NT2/D1 (cell line): ENCODE measurements at regions not wholly inside any gene's neighbourhood (a gene's known extent, or its start where the extent isn't known, plus 50 kb on each side); places are given as distances from the start of the nearest gene placed in this dataset.

Source experiments
- DNase-seq: peaks from one replicate; pipeline ENCODE4 v3.0.0-alpha.2; 2011; ENCODE audit warnings: low read depth, low spot score
- H3K27me3 ChIP-seq: 2 replicates; pipeline ENCODE4 v1.6.0; 2011; ENCODE audit warnings: mild to moderate bottlenecking; ENCODE audit not compliant: insufficient read length, insufficient read depth
- H3K36me3 ChIP-seq: 2 replicates; pipeline ENCODE4 v1.6.1; 2011; ENCODE audit warnings: mild to moderate bottlenecking, low read length, mixed read lengths; ENCODE audit not compliant: insufficient read depth, insufficient read length
- H3K4me1 ChIP-seq: 2 replicates; pipeline ENCODE4 v1.5.1; 2011; ENCODE audit not compliant: insufficient read depth, insufficient read length
- H3K4me3 ChIP-seq: 2 replicates; pipeline ENCODE4 v1.5.1; 2011; ENCODE audit warnings: low read depth; ENCODE audit not compliant: insufficient read length
- H3K9ac ChIP-seq: 2 replicates; pipeline ENCODE4 v1.6.0; 2011; ENCODE audit warnings: low read depth; ENCODE audit not compliant: insufficient read length
- H3K9me3 ChIP-seq: 2 replicates; pipeline ENCODE4 v1.5.1; 2011; ENCODE audit warnings: mild to moderate bottlenecking, low read length; ENCODE audit not compliant: insufficient read depth
- SUZ12 ChIP-seq: IDR thresholded peaks from 2 replicates; pipeline ENCODE4 v1.6.1; 2011; ENCODE audit not compliant: insufficient read length, insufficient read depth; ENCODE audit errors: extremely low read depth
- YY1 ChIP-seq: IDR thresholded peaks from 2 replicates; pipeline ENCODE4 v1.6.1; 2011; ENCODE audit not compliant: insufficient read length, insufficient read depth
- ZNF274 ChIP-seq: IDR thresholded peaks from 2 replicates; pipeline ENCODE4 v1.6.1; 2011; ENCODE audit warnings: mild to moderate bottlenecking, low read depth, low read length

GRCh38 chr2:228653884-228654283 is 472.4 kb upstream of the SPHKAP start:
- Histone ChIP-seq H3K4me3 (no peak overlapping the region), H3K9ac (no peak overlapping the region), H3K27me3 (no peaks in the 10 kb centered on the region), H3K36me3 (no peaks in the 10 kb centered on the region), H3K4me1 (no peaks in the 10 kb centered on the region), H3K9me3 (no peaks in the 10 kb centered on the region)
- no peak for TF ChIP-seq SUZ12
- no peak for DNase-seq

GRCh38 chr2:228652366-228652765 is 470.9 kb upstream of the SPHKAP start:
- no peak overlapping the region for H3K4me3 ChIP-seq
- H3K27me3 ChIP-seq, result no peaks in the 10 kb centered on the region
- no peaks in the 10 kb centered on the region for H3K36me3 ChIP-seq
- no peaks in the 10 kb centered on the region for H3K9me3 ChIP-seq
- no peak for DNase-seq
- H3K4me1 ChIP-seq, result no peaks in the 10 kb centered on the region
- no peak for TF ChIP-seq SUZ12
- no peak for TF ChIP-seq YY1
- TF ChIP-seq ZNF274, result no peak
- no peak overlapping the region for H3K9ac ChIP-seq

GRCh38 chr2:228649876-228650275 is 468.4 kb upstream of the SPHKAP start:
- Histone ChIP-seq H3K4me3 (no peak overlapping the region), H3K27me3 (no peaks in the 10 kb centered on the region), H3K36me3 (no peaks in the 10 kb centered on the region), H3K4me1 (no peaks in the 10 kb centered on the region), H3K9me3 (no peaks in the 10 kb centered on the region), H3K9ac (no peak overlapping the region)
- DNase-seq, result no peak
- TF ChIP-seq ZNF274, result no peak
- TF ChIP-seq SUZ12, result no peak
- TF ChIP-seq YY1, result no peak

- no peaks in the 10 kb centered on the region for H3K36me3 ChIP-seq
- no peak overlapping the region for H3K9ac ChIP-seq
- H3K4me1 ChIP-seq, result no peaks in the 10 kb centered on the region
- TF ChIP-seq SUZ12, result no peak
- no peak for TF ChIP-seq YY1
- TF ChIP-seq ZNF274, result no peak
- H3K9me3 ChIP-seq, result no peaks in the 10 kb centered on the region
- no peak for DNase-seq
- no peak overlapping the region for H3K4me3 ChIP-seq
- no peaks in the 10 kb centered on the region for H3K27me3 ChIP-seq
These were observed 468.0 kb upstream of the SPHKAP start for GRCh38 chr2:228649447-228649846.

- Histone ChIP-seq H3K4me3 (no peak overlapping the region), H3K27me3 (no peaks in the 10 kb centered on the region), H3K9me3 (no peaks in the 10 kb centered on the region), H3K9ac (no peak overlapping the region), H3K36me3 (no peaks in the 10 kb centered on the region), H3K4me1 (no peaks in the 10 kb centered on the region)
- no peak for DNase-seq
- TF ChIP-seq YY1 (no peak), ZNF274 (no peak), SUZ12 (no peak)
These were observed 467.1 kb upstream of the SPHKAP start for GRCh38 chr2:228648541-228648940.

GRCh38 chr2:228646061-228646460 is 464.6 kb upstream of the SPHKAP start:
- no peak for DNase-seq
- TF ChIP-seq SUZ12, result no peak
- TF ChIP-seq YY1, result no peak
- no peak for TF ChIP-seq ZNF274
- Histone ChIP-seq H3K9ac (no peak overlapping the region), H3K27me3 (no peaks in the 10 kb centered on the region), H3K4me3 (no peak overlapping the region), H3K9me3 (no peaks in the 10 kb centered on the region), H3K36me3 (no peaks in the 10 kb centered on the region), H3K4me1 (no peaks in the 10 kb centered on the region)

GRCh38 chr2:228644199-228644598 is 462.7 kb upstream of the SPHKAP start:
- Histone ChIP-seq H3K36me3 (no peaks in the 10 kb centered on the region), H3K9ac (no peak overlapping the region), H3K9me3 (no peaks in the 10 kb centered on the region), H3K27me3 (no peaks in the 10 kb centered on the region), H3K4me3 (no peak overlapping the region), H3K4me1 (no peaks in the 10 kb centered on the region)
- DNase-seq, result no peak
- TF ChIP-seq YY1, result no peak
- no peak for TF ChIP-seq ZNF274
- TF ChIP-seq SUZ12, result no peak

- no peak for DNase-seq
- Histone ChIP-seq H3K4me1 (no peaks in the 10 kb centered on the region), H3K9me3 (no peaks in the 10 kb centered on the region), H3K27me3 (no peaks in the 10 kb centered on the region), H3K4me3 (no peak overlapping the region), H3K36me3 (no peaks in the 10 kb centered on the region), H3K9ac (no peak overlapping the region)
- TF ChIP-seq SUZ12, result no peak
- no peak for TF ChIP-seq ZNF274
- no peak for TF ChIP-seq YY1
These were observed 461.4 kb upstream of the SPHKAP start for GRCh38 chr2:228642861-228643260.
